K562 (cell line): ENCODE measurements at regions not wholly inside any gene's neighbourhood (a gene's known extent, or its start where the extent isn't known, plus 50 kb on each side); places are given as distances from the start of the nearest gene placed in this dataset.
A peak's percentile ranks its signal among the peaks of the same experiment; 100 is the strongest.

ENCODE experiments used
- ARNT ChIP-seq, 2 experiments: fragments of 450-650 bp; IDR thresholded peaks; 2 replicates each; pipeline ENCODE4 v1.6.1; 2016; ENCODE audit warnings: mild to moderate bottlenecking in 1 of 2
- EGR1 ChIP-seq: fragments of 450-650 bp; conservative IDR thresholded peaks from 2 replicates; pipeline ENCODE4 v1.6.1; 2017; ENCODE audit warnings: mild to moderate bottlenecking
- FOXA3 ChIP-seq, 2 experiments: fragments of 450-650 bp in 1 of 2; sonication (generic) in 1 of 2; formaldehyde crosslinking; IDR thresholded peaks in 1 of 2; conservative IDR thresholded peaks in 1 of 2; 2 replicates each; pipeline versions ENCODE4 v1.4.0 to v1.8.0; 2020 to 2022; ENCODE audit warnings: mild to moderate bottlenecking in 2 of 2, missing genetic modification reagents in 1 of 2
- FOXP1 ChIP-seq: sonication (generic); formaldehyde crosslinking; IDR thresholded peaks from 2 replicates; pipeline ENCODE4 v1.8.0; 2022; ENCODE audit warnings: mild to moderate bottlenecking, missing genetic modification reagents
- HNRNPK ChIP-seq: fragments of 200-400 bp; formaldehyde crosslinking; IDR thresholded peaks from one replicate; pipeline ENCODE4 v1.6.1; 2018; ENCODE audit warnings: mild to moderate bottlenecking, low read depth, low read length; ENCODE audit not compliant: poor library complexity, severe bottlenecking
- HSF4 ChIP-seq: fragments of 250-450 bp; sonication (Bioruptor Pico); IDR thresholded peaks from 2 replicates; pipeline ENCODE4 v2.1.2; 2022; ENCODE audit warnings: mild to moderate bottlenecking, moderate library complexity, borderline replicate concordance
- KDM5B ChIP-seq: fragments of 200-600 bp; sonication (generic); IDR thresholded peaks from 2 replicates; pipeline ENCODE4 v1.6.1; 2012; ENCODE audit warnings: low read depth, mild to moderate bottlenecking, moderate library complexity, low read length, control low read depth, inconsistent platforms; ENCODE audit not compliant: insufficient replicate concordance
- MBD2 ChIP-seq: sonication (generic); IDR thresholded peaks from 2 replicates; pipeline ENCODE4 v1.6.1; 2016; ENCODE audit warnings: low read depth, borderline replicate concordance
- POLR2G ChIP-seq: fragments of 200-400 bp; formaldehyde crosslinking; IDR thresholded peaks from 2 replicates; pipeline ENCODE4 v1.6.1; 2017; ENCODE audit warnings: low read depth, mild to moderate bottlenecking, antibody characterized with exemption, low read length, moderate library complexity
- RBM25 ChIP-seq: fragments of 200-400 bp; formaldehyde crosslinking; IDR thresholded peaks from 2 replicates; pipeline ENCODE4 v1.6.1; 2018; ENCODE audit warnings: low read length, low read depth, moderate library complexity; ENCODE audit not compliant: severe bottlenecking
- SP2 ChIP-seq: IDR thresholded peaks from 2 replicates; pipeline ENCODE4 v1.6.1; 2011; ENCODE audit warnings: mild to moderate bottlenecking, low read depth, low read length, moderate library complexity; ENCODE audit not compliant: poor library complexity, severe bottlenecking; ENCODE audit errors: extremely low read depth
- STAT5B ChIP-seq: fragments of 250-450 bp; sonication (Bioruptor Pico); IDR thresholded peaks from 2 replicates; pipeline ENCODE4 v1.8.0; 2021; ENCODE audit warnings: mild to moderate bottlenecking, inconsistent platforms
- TAF15 ChIP-seq: fragments of 200-400 bp; formaldehyde crosslinking; IDR thresholded peaks from 2 replicates; pipeline ENCODE4 v1.6.1; 2017; ENCODE audit warnings: mild to moderate bottlenecking, low read depth, low read length, moderate library complexity
- USF2 ChIP-seq: sonication (generic); formaldehyde crosslinking; IDR thresholded peaks from 2 replicates; pipeline ENCODE4 v1.5.0; 2020; ENCODE audit warnings: missing genetic modification reagents
- ZFP1 ChIP-seq: fragments of 450-650 bp; formaldehyde crosslinking; IDR thresholded peaks from 2 replicates; pipeline ENCODE4 v1.4.0; 2020; ENCODE audit warnings: mild to moderate bottlenecking, mixed read lengths
- ZNF165 ChIP-seq: fragments of 250-450 bp; sonication (Bioruptor Pico); IDR thresholded peaks from 2 replicates; pipeline ENCODE4 v1.4.0; 2020; ENCODE audit warnings: borderline replicate concordance
- ZNF197 ChIP-seq: fragments of 200-800 bp; sonication (Bioruptor generic); IDR thresholded peaks from 2 replicates; pipeline ENCODE4 v1.6.1; 2016; ENCODE audit warnings: low read depth, missing genetic modification characterization, missing compliant biosample characterization
- ZNF232 ChIP-seq: sonication (generic); formaldehyde crosslinking; IDR thresholded peaks from 2 replicates; pipeline ENCODE4 v1.8.0; 2022; ENCODE audit warnings: mild to moderate bottlenecking, missing genetic modification reagents
- ZNF277 ChIP-seq: fragments of 250-450 bp; sonication (Bioruptor Pico); IDR thresholded peaks from 2 replicates; pipeline ENCODE4 v1.8.0; 2022; ENCODE audit warnings: inconsistent platforms, mild to moderate bottlenecking, moderate library complexity, borderline replicate concordance
- ZNF449 ChIP-seq: fragments of 250-450 bp; sonication (Bioruptor Pico); IDR thresholded peaks from 2 replicates; pipeline ENCODE4 v1.8.0; 2022; ENCODE audit warnings: moderate library complexity, mild to moderate bottlenecking, inconsistent platforms
- ZNF609 ChIP-seq: sonication (generic); formaldehyde crosslinking; IDR thresholded peaks from 2 replicates; pipeline ENCODE4 v1.8.1; 2023; ENCODE audit warnings: missing genetic modification reagents, mild to moderate bottlenecking, borderline replicate concordance

- TF ChIP-seq ZNF609 (CRISPR knock-in tag) = no peak
- TF ChIP-seq FOXP1 (CRISPR knock-in tag) = no peak
- no peak for TF ChIP-seq ARNT (IDR thresholded peaks at IDR 0.05)
- no peak for TF ChIP-seq STAT5B (CRISPR knock-in tag)
- TF ChIP-seq ZNF197 (CRISPR knock-in tag) = no peak
- TF ChIP-seq POLR2G = no peak
- TF ChIP-seq SP2 = no peak
- TF ChIP-seq USF2 = no peak
- no peak for TF ChIP-seq ZNF232 (CRISPR knock-in tag)
- no peak for TF ChIP-seq MBD2
- no peak for TF ChIP-seq HNRNPK
- TF ChIP-seq ZNF277 (CRISPR knock-in tag) = peak; percentile 96; the same call in 1 of the 2 replicates
- no peak for TF ChIP-seq FOXA3 (CRISPR knock-in tag; conservative IDR thresholded peaks at IDR 0.05 in 1 of 2, IDR thresholded peaks at IDR 0.05 in 1 of 2)
- peak; percentile 84; the same call in 1 of the 2 replicates for TF ChIP-seq ZNF449 (CRISPR knock-in tag)
- no peak for TF ChIP-seq ZNF165 (CRISPR knock-in tag)
- TF ChIP-seq TAF15 = no peak
- no peak for TF ChIP-seq RBM25
- TF ChIP-seq KDM5B = no peak
- no peak for TF ChIP-seq HSF4 (CRISPR knock-in tag)
- TF ChIP-seq ZFP1 (CRISPR knock-in tag) = no peak
- TF ChIP-seq EGR1 = no peak
Observed at GRCh38 chr2:236459393-236459792, 110.2 kb upstream of the ACKR3 start (continued).
